ENCODE measurements at regions not wholly inside any gene's neighbourhood (a gene's known extent, or its start where the extent isn't known, plus 50 kb on each side); places are given as distances from the start of the nearest gene placed in this dataset.

DNA sequence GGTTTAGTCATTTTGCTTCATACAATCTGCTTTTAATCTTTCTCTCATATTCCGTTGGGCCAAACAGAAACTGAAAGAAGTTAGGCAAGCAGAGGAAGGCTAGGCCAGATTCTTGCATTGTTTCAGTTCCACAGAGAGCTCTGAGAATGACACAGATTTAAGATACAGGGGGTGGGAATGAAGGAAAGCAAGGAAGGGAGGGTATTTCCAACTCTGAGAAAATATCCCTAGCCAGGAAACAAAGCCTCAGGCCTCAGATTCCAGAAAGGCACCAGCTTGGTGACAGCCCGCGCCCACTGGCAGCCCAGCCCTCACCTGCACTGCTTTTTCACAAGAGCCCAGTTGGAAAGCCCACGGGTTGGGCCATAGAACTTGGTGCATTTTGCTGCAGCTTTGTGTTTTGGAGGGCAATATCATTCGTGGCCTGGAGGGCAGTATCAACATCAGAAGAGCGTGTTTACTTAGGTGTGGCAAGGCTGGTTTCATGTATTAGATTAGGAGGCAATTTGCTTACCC, 63.5 kb downstream of the ENC1 start:
- no peak for DNase-seq (ENCODE audit: low read depth in 2 of 2)

DNA sequence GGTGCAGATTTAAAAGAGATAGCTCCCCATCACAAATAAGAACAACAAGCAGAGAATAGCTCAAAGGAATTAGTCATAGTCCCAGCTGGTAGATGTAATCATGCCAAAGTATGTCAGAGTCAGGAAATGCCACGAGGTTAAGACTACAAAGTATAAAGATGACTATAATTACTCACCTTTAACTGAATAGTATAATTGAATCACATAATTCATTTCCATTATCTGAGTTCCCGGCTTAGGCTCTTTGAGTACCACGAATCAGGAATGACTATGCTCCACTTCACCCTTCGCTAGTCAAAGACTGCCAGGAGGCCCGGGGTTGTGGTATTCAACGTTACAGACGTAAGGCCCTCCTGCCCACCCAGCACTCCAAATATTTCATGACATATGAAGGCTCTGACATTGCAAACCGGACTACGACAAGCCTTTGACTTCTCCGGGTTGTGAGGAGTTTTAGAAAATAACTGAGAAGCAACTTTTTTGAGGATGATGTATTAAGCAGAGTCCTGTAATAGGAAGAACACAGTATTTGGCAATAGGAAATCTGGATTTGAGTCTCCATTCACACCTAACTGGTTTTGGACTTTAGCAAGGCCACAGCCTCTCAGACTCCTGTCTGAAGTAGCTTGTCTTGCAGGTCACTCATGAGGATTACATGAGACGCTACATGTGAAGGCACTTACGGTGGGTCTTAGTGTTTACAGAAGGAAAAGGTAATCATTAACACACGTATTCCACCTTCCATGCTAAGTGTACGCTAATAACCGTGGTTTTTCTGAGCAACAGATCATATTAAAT, 64.6 kb downstream of the ENC1 start:
- no peak for DNase-seq (ENCODE audit: low read depth in 2 of 2)

DNA sequence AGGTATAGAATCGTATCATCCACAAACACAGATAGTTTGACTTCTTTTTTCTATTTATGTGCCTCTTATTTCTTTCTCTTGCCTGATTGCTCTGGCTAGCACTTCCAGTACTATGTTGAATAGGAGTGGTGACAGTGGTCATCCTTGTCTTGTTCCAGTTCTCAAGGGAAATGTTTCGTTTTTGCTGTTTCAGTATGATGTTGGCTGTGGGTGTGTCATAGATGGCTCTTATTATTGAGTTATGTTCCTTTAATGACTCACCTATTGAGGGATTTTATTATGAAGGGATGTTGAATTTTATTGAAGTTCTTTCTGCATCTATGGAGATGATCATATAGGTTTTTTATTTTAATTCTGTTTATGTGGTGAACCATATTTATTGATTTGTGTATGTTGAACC, 70.3 kb downstream of the ENC1 start:
- DNase-seq (ENCODE audit: low read depth in 2 of 2) = no peak

DNA sequence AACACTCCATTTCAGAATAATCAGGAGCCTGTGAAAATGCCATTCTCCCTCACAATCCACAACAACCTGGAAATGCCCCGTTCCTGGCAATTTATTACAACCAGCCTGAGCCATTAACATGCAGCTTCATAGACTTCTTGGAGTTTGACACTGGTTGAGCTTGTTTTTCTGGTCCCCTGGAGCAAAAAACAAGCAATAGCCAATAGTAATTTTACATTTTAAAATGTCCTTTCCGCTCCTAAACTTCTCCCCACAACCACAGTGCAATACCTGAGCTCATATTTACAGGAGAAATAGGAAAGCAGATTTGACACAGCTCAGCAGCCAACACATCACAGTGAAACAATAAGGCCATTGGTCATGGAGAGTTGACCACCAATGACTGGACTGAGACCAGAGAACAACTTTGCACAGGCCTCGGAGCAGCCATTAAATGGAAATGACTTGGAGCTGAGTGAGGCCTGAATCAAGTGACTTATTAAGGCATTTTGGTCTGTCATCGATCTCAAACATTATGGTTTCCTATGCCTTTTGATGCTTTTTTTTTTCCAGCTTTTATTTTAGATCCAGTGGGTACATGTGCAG, 73.0 kb downstream of the ENC1 start:
- no peak for DNase-seq (ENCODE audit: low read depth in 2 of 2)

DNA sequence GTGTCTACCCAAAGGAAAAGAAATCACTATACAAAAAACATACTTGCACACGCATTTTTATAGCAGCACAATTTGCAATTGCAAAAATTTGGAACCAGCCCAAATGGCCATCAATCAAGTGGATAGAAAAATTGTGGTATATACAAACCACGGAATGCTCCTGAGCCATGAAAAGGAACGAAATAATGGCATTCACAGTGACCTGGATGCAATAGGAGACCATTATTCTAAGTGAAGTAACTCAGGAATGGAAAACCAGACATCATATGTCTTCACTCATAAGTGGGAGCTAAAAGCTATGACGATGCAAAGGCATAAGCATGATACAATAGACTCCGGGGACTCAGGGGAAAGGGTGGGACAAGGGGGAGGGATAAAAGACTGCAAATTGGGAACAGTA, 78.4 kb downstream of the ENC1 start:
- DNase-seq (ENCODE audit: low read depth in 2 of 2) = no peak

DNA sequence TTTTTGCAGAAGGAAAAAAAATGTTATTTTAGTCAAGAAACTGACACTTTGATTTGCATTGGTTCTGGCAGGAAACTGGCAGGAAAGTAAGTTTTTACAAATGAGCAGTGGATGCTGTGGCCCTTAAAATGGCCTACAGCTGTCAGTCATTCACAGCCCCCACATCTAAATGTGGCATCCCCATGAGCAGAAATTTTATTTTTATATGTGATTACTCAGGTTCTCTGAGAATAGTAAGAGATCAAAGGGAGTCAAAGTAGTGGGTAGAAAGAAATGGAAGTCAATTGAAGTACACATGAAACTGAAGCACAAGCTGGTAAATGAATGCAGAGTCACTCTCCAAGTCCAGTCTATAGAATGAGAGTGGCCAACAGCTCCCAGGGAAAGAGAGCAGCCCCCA, 80.3 kb downstream of the ENC1 start:
- no peak for DNase-seq (ENCODE audit: low read depth in 2 of 2)

DNA sequence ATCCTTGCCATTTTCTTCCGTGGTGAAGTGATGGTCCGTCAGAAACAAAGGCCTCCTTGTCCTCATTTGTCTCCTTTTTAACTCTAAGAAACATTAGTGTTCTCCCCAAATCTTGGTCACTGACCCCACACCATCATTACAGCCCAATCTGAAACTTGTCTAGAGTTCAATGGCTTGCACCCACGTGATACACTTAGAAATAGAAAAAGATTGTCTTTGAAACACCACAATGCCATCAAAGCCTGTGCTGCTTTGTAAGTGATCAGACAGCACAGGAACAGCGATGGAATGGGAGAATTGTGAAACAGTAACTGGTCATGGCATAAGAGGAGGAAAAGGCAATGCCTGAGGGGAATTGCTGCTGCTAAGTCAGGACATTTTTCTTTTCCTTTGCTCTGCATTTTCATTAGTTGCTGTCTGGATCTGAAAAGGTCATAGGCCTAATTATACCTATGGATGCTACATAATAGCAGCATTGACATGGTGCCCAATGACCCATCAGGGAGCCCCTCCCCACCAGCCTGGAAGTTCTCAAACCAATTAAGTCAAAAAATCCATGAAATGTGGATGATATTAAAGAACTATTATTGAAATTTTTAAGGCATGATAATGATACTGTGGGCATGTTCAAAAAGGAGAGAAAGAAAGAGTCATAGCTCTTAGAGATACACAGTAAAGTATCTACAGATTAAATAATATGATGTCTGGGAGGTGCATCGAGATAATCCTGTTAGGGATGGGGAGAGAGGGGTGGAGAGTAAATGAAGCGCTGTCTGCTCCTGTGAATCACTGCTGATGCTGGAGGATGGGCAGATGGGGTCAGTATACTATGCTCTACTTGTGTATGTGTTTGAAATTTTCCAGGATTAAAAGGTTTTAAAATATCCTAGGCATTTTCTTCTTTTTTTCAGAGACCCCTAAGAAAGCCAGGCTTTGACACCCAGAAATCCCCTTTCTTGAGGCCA, 83.6 kb downstream of the ENC1 start:
- DNase-seq (ENCODE audit: low read depth in 2 of 2) = no peak

DNA sequence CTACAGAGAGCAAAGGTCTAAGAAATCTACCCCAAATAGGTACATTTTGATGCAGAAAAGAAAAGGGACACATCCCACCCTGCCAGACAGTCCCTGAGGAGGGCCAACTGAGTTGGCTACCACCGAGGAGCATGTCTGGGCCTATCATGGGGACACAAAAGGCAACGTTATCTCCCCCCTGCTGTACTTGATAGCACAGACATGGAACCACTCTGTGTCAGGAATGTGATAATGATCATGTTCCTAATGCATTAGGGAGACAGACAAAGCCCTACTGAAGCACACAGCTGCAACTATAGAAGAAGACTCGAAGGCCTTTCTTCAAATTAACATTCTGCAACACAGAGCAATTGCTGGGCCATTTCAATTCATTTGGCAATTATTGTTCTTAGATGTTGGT, 84.5 kb downstream of the ENC1 start:
- no peak for DNase-seq (ENCODE audit: low read depth in 2 of 2)

DNA sequence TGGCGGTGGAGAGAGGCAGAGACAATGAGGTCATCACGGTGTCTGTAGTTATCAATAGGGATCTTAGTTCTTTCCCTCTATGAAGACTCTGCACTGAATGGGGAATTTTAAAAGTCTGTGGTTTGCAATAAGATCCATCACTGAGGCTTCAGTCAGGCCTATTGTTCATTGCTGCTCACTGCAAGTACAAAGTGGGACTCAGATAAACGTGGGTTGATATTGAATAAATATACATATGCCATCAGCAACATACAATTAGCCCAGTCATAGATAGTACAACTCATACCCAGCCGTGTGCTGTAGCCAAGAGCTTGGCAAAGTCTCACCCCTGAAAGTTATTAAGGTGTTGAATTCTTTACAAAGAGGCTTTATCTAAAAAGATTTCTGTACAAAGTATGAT, 88.4 kb downstream of the ENC1 start:
- no peak for DNase-seq (ENCODE audit: low read depth in 2 of 2)

DNA sequence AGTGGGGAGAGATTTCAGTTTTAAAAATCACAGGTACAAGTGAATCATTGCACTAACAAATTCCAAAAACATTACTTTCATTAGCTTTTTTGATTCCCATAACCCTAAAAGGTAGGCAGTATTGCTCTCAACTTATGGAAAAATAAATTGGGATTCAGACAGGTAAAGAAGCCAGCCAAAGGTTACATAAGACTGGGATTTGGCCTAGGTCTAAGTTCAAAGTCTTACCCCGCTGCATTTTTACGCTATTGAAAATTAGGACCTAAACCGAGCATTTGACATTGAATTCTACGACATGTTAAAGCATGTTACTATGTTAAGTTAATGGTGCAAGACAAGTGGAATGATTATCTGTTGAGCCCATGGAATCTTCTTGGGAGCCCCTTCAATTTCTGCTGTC, 89.6 kb downstream of the ENC1 start:
- DNase-seq (ENCODE audit: low read depth in 2 of 2) = no peak

DNA sequence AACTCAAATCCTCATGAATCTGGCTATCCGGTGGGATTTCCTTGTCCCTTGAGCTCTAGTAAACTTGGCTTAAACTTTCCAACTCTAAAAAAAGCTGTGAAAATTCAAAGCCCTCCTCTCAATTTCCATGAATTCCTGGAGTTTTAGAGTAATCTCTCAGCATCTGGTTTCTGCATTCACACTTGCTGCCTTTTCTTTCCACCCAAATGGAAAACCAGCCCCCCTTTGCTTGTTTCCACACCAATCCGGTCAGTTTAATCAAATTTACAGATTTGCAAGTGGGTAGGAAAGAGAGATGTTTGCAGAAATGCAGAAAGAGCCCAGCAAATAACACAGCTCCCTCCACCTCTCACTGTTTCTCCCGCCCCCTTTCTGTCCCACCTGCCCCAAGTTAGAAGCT, 91.1 kb downstream of the ENC1 start:
- DNase-seq (ENCODE audit: low read depth in 2 of 2) = no peak

DNA sequence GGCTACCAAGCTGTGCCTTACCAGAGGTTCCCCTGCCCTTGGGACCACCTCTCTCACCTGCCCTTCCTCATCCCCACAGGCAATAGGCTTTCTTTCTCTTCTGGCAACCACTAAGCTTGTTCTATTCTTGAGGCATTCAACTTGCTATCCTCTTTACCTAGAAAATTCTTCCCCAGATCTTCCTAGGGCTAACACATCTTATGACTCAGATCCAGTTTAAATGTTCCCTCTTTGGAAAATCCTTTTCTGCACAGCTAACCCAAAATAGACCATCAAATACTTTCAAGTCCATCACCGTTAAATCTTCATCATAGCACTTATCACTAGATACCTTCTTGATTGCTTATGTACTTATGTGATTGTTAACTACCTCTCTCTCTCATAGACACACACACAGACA, 93.7 kb downstream of the ENC1 start:
- DNase-seq (ENCODE audit: low read depth in 2 of 2) = no peak

DNA sequence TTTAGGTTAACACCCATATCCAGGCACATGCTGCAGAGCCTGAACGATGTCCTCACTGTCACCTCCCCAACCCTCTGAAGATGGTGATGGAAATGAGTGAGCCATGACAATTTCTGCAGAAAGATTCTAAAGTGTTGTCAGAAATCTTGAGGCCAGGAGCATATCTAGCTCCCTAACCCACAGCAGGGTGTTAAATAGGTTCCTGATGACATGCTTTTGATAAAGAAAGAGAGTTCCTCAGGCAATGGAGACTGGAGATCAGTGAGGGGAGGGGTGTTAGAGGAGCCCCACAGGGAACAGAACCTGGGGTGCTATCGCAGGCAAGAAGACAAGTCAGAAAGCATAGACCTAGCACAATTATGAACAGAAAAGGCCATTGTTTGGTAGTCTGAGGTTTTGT, 95.7 kb downstream of the ENC1 start:
- no peak for DNase-seq (ENCODE audit: low read depth in 2 of 2)

DNA sequence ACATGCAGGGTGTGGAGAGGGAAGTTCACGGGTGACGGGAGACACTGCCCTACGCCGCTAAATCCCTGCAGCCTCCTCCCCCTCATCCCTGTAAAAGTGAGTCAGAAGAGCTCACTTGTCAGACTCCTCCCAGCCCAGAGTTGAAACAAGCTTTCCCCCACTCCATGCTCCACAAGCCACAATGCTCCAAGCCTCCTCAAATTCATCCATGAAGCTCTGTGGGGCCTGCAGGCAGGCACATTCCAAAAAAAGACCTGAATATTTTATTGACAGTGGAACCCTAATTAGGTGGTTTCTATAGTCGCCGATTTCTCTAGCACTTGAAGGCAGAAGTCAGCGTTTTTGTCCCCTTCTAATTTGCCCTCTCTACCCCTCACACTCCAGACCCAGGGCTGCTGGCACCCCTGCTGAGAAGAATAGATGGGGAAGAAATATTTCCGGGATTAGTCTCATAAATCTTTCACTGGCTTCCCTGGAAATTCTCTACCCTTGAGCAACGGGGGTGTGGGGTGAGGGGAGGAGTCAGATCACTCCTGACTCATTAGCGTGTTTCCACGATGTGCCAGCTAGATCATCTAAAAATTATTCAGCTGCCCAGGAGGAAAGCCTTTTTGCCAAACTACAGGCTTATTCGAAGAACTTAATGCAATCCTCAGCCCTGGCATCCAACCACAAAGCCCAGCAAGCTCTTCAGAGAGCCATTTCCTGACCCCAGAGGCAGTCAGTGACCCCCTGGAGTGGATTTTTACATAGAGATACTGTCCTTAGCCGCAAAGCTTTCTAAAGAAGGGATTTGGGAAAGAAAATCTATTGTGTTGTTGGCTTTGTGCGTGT, 97.1 kb downstream of the ENC1 start:
- DNase-seq (ENCODE audit: low read depth in 2 of 2) = no peak

DNA sequence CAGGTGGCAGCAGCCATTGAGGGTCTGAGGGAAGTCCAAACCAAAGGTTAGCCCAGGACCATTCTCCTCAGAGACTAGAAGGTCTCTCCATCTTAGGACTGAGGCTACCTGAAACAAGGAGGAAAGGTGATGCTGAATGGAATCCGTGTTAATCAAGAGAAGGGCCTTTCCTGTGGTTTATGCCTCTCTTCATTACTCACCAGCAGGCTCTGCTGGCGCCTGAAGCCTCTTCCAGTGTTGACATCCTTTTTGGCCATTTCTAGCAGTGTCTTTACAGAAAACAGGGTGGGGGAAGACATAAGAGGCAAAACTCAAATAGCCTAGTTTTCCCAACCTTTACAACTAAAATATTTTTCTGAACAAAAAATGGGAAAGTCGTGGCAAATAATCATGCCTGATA, 98.0 kb downstream of the ENC1 start:
- no peak for DNase-seq (ENCODE audit: low read depth in 2 of 2)

DNA sequence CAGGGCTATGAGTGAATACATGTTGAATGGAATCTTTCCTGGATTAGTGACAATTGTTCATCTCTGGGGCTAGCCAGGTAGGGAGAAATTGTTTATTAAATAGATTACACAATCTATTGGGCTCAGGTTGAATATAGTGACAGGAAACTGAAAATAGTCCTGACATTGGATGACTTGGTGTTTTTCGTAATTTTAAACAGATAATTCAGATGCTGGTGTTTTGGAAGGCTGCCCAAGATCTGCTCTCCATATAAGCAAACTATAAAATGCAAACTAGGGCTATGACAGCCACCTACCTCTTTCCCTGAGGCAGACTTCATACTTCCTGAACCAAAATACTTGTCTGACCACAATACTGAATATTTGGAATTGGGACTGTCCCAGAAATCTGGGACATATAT, 99.1 kb downstream of the ENC1 start:
- DNase-seq (ENCODE audit: low read depth in 2 of 2) = no peak

DNA sequence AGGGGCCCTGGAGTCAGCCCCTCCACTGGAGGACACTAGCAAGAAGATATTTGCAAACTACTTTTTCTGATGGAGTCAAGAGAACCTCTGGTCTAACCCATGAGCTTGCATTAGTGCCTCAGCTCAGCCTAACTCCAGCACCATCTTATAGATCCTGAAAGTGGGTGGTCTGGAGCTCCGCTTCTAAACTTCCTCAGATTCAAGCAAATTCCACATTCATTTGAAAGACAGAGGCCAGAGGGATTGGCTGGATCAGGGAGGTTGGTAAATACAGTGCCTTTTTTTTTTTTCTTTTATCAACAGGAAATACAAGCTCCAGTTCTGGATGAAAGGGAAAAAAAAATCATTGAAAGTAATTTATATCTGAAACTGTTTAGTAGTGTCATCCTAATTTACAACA, 99.9 kb downstream of the ENC1 start:
- no peak for DNase-seq (ENCODE audit: low read depth in 2 of 2)

DNA sequence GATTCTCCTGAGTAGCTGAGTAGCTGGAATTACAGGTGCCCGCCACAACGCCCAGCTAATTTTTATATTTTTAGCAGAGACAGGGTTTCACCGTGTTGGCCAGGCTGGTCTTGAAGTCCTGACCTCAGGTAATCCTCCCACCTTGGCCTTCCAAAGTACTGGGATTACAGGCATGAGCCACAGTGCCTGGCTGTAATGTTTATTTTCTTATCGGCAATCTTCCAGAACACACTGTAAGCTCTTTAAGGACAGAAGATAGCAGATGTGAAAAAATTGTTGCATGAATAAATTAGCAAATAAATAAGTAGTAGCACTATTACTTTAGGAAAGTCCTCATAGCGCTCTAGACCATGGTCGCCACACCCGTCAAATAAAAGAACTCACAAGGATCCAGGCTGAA, 100.5 kb downstream of the ENC1 start:
- no peak for DNase-seq (ENCODE audit: low read depth in 2 of 2)

DNA sequence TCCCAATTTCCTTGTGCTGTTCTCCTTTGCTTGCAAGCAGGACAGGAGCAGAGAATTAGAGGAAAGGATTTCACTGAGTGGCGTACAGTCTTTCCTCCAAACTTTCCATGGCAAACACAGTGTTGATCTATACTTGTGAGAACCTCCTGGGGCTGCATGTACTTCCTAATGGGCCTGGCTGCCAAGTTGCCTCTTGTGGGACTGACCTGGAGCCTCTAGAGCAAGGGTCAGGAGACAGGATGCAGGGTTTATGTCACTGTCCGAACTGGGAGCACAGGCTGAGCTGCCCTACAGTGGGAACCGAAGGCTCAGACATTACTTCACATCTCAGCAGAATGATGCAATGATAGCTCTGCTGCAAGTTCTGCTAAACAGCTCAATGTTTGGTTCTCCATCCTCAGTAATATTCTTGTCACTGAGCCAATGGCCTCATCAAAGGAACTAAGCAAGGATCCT, 102.3 kb downstream of the ENC1 start:
- no peak for DNase-seq (ENCODE audit: low read depth in 2 of 2)

DNA sequence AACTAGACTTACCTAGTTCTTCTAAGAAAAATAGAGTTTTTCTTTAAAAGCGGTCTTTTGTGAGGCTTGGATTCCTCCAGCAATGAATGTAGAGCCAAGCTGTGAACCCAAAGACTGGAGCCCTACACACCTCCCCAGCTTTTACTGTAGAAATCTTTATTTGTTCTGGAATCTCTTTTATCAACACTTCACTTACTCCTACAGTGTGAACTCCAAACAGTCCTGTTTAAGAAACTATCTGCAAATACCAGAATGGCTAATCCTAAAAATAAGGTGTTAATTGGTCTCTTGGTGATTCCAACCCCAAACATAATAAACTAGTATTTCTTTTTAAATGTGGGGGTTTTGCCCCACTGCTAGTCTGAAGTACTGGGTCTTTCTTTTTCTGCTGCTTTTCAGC, 103.9 kb downstream of the ENC1 start:
- no peak for DNase-seq (ENCODE audit: low read depth in 2 of 2)

DNA sequence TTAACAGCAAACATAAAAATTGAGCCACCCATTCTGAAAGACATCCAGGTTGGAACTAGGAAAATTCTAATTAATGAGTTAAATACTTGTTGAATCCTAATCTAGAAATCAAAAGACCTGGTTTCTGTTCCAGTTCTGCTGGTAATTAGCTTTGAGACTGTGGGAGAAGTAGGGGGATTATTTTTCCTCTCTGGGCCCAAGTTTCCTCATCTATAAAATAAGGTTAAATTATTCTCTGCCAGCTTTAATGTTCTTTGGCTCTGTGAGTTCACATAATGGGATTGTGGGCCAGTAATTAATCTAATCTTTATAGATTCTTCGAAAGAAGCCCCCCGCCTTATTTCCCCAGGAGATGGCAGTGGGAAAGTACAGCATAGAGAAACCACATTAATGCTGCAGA, 104.6 kb downstream of the ENC1 start:
- no peak for DNase-seq (ENCODE audit: low read depth in 2 of 2)
